ENCODE measurements at regions not wholly inside any gene's neighbourhood (a gene's known extent, or its start where the extent isn't known, plus 50 kb on each side); places are given as distances from the start of the nearest gene placed in this dataset.

GRCh38 chr2:220347626-220348025 lies 720.2 kb downstream of the SLC4A3 start:
- Histone ChIP-seq H3K27me3 (no peaks in the 10 kb centered on the region), H3K27ac (no peak overlapping the region), H3K4me1 (no peaks in the 10 kb centered on the region), H3K9me3 (no peaks in the 10 kb centered on the region), H3K36me3 (no peaks in the 10 kb centered on the region), H3K4me3 (no peak overlapping the region)
- FAIRE-seq (no peak), ATAC-seq (no peak), DNase-seq (no peak)
- TF ChIP-seq CTCF (IDR thresholded peaks at IDR 0.05): no peak
- WGBS, 2 donors: 82 to 90% methylated on average over 2 of the region's 2 CpGs
- intact Hi-C loops (cut with DNase I): no loop called here

GRCh38 chr2:220348206-220348605 lies 720.8 kb downstream of the SLC4A3 start:
- WGBS, 2 donors: 80 to 92% methylated on average over 2 of the region's 2 CpGs
- no peak overlapping the region for H3K4me3 ChIP-seq
- TF ChIP-seq CTCF (IDR thresholded peaks at IDR 0.05): no peak
- H3K9me3 ChIP-seq: no peaks in the 10 kb centered on the region
- no peaks in the 10 kb centered on the region for H3K4me1 ChIP-seq
- H3K27ac ChIP-seq: no peak overlapping the region
- ATAC-seq: no peak
- intact Hi-C loops (cut with DNase I): no loop called here
- H3K27me3 ChIP-seq: no peaks in the 10 kb centered on the region
- no peak for FAIRE-seq
- H3K36me3 ChIP-seq: no peaks in the 10 kb centered on the region
- no peak for DNase-seq

- no peaks in the 10 kb centered on the region for H3K36me3 ChIP-seq
- H3K27me3 ChIP-seq: no peaks in the 10 kb centered on the region
- ATAC-seq (no peak), FAIRE-seq (no peak), DNase-seq (no peak)
- H3K4me1 ChIP-seq: no peaks in the 10 kb centered on the region
- intact Hi-C loops (cut with DNase I): no loop called here
- no peak for TF ChIP-seq CTCF (IDR thresholded peaks at IDR 0.05)
- no peaks in the 10 kb centered on the region for H3K9me3 ChIP-seq
- no peak overlapping the region for H3K4me3 ChIP-seq
- no peak overlapping the region for H3K27ac ChIP-seq
Observed at GRCh38 chr2:220353897-220354296, 726.5 kb downstream of the SLC4A3 start.

GRCh38 chr2:220356076-220356475 lies 728.6 kb downstream of the SLC4A3 start:
- 34 to 45% methylated on average over 1 of the region's 1 CpG for WGBS, 2 donors
- DNase-seq (no peak), ATAC-seq (no peak), FAIRE-seq (no peak)
- intact Hi-C loops (cut with DNase I): no loop called here
- Histone ChIP-seq H3K36me3 (no peaks in the 10 kb centered on the region), H3K4me1 (no peaks in the 10 kb centered on the region), H3K27me3 (no peaks in the 10 kb centered on the region), H3K9me3 (no peaks in the 10 kb centered on the region), H3K4me3 (no peak overlapping the region), H3K27ac (no peak overlapping the region)
- TF ChIP-seq CTCF (IDR thresholded peaks at IDR 0.05): no peak

GRCh38 chr2:220365023-220365422 lies 737.6 kb downstream of the SLC4A3 start:
- Histone ChIP-seq H3K27ac (no peak overlapping the region), H3K36me3 (no peaks in the 10 kb centered on the region), H3K4me1 (no peaks in the 10 kb centered on the region), H3K27me3 (no peaks in the 10 kb centered on the region), H3K4me3 (no peak overlapping the region), H3K9me3 (no peaks in the 10 kb centered on the region)
- TF ChIP-seq CTCF (IDR thresholded peaks at IDR 0.05): no peak
- intact Hi-C loops (cut with DNase I): no loop called here
- no peak for ATAC-seq
- no peak for FAIRE-seq
- 64 to 77% methylated on average over 2 of the region's 2 CpGs for WGBS, 2 donors
- DNase-seq: no peak

All from pancreas (tissue), 10 donors.